Smooth muscle cell (in vitro differentiated cells): ENCODE measurements at regions not wholly inside any gene's neighbourhood (a gene's known extent, or its start where the extent isn't known, plus 50 kb on each side); places are given as distances from the start of the nearest gene placed in this dataset.

ENCODE experiments used
- DNase-seq: peaks from one replicate; lab custom pipeline; 2025; ENCODE audit not compliant: unreplicated experiment; lab: John Stamatoyannopoulos, UW
- H2AFZ ChIP-seq: fragments of 200-600 bp; sonication (generic); 2 replicates; pipeline ENCODE4 v1.6.0; 2016; ENCODE audit warnings: antibody characterized with exemption, low read depth, mild to moderate bottlenecking
- H3F3A ChIP-seq: fragments of 200-600 bp; sonication (generic); 2 replicates; pipeline ENCODE4 v1.6.0; 2017; ENCODE audit warnings: antibody characterized with exemption, low read depth
- H3K27ac ChIP-seq: fragments of 200-600 bp; sonication (generic); 2 replicates; pipeline ENCODE4 v1.5.1; 2016; ENCODE audit warnings: low read depth, mild to moderate bottlenecking
- H3K27me3 ChIP-seq: fragments of 200-600 bp; sonication (generic); 2 replicates; pipeline ENCODE4 v1.6.1; 2016; ENCODE audit warnings: low read depth, mild to moderate bottlenecking
- H3K36me3 ChIP-seq: fragments of 200-600 bp; sonication (generic); 2 replicates; pipeline ENCODE4 v1.5.1; 2016; ENCODE audit warnings: low read depth
- H3K4me1 ChIP-seq: fragments of 200-600 bp; sonication (generic); 2 replicates; pipeline ENCODE4 v1.5.1; 2016; ENCODE audit warnings: low read depth
- H3K4me2 ChIP-seq: fragments of 200-600 bp; sonication (generic); 2 replicates; pipeline ENCODE4 v1.6.0; 2016; ENCODE audit warnings: mild to moderate bottlenecking
- H3K4me3 ChIP-seq: fragments of 200-600 bp; sonication (generic); 2 replicates; pipeline ENCODE4 v1.5.1; 2016; ENCODE audit warnings: mild to moderate bottlenecking
- H3K79me2 ChIP-seq: fragments of 200-600 bp; sonication (generic); 2 replicates; pipeline ENCODE4 v1.6.0; 2016; ENCODE audit warnings: low read depth, mild to moderate bottlenecking
- H3K9ac ChIP-seq: fragments of 200-600 bp; sonication (generic); 2 replicates; pipeline ENCODE4 v1.6.0; 2016; ENCODE audit warnings: low read depth
- H3K9me3 ChIP-seq: fragments of 200-600 bp; sonication (generic); replicated peaks from 2 replicates; pipeline ENCODE4 v1.5.1; 2016; ENCODE audit warnings: low read depth
- H4K20me1 ChIP-seq: fragments of 200-600 bp; sonication (generic); 2 replicates; pipeline ENCODE4 v1.6.0; 2016; ENCODE audit warnings: low read depth
- WGBS: methylation state at CpG from one replicate; pipeline ENCODE4 v1.1.7; 2016; ENCODE audit warnings: low lambda C conversion rate; 5-methylcytosine and 5-hydroxymethylcytosine counted together
- TF ChIP-seq, protein P1 (sequence below): fragments of 200-600 bp; sonication (generic); IDR thresholded peaks from 2 replicates; pipeline ENCODE4 v1.5.1; 2017; ENCODE audit warnings: borderline replicate concordance, mild to moderate bottlenecking, antibody characterized with exemption; ENCODE audit not compliant: insufficient read depth, poor library complexity, severe bottlenecking

GRCh38 chr3:106113747-106114146, 244.9 kb upstream of the CBLB start:
- 94% methylated on average over 1 of the region's 1 CpG for WGBS
- no peaks in the 10 kb centered on the region for H3K9me3 ChIP-seq
- H3K27ac ChIP-seq: peak overlapping the region; percentile 64
- DNase-seq: no peak
- no peaks in the 10 kb centered on the region for H3K27me3 ChIP-seq
- H3K79me2 ChIP-seq: no peaks in the 10 kb centered on the region
- no peaks in the 10 kb centered on the region for H4K20me1 ChIP-seq
- peaks cover 7% of the 10 kb centered on the region for H3K4me1 ChIP-seq
- no peak overlapping the region for H2AFZ ChIP-seq
- H3K36me3 ChIP-seq: no peaks in the 10 kb centered on the region
- no peak overlapping the region for H3K9ac ChIP-seq
- TF ChIP-seq, protein P1, sequence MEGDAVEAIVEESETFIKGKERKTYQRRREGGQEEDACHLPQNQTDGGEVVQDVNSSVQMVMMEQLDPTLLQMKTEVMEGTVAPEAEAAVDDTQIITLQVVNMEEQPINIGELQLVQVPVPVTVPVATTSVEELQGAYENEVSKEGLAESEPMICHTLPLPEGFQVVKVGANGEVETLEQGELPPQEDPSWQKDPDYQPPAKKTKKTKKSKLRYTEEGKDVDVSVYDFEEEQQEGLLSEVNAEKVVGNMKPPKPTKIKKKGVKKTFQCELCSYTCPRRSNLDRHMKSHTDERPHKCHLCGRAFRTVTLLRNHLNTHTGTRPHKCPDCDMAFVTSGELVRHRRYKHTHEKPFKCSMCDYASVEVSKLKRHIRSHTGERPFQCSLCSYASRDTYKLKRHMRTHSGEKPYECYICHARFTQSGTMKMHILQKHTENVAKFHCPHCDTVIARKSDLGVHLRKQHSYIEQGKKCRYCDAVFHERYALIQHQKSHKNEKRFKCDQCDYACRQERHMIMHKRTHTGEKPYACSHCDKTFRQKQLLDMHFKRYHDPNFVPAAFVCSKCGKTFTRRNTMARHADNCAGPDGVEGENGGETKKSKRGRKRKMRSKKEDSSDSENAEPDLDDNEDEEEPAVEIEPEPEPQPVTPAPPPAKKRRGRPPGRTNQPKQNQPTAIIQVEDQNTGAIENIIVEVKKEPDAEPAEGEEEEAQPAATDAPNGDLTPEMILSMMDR: no peak
- no peak overlapping the region for H3K4me3 ChIP-seq
- H3K4me2 ChIP-seq: peak overlapping the region; percentile 30
- H3F3A ChIP-seq: no peaks in the 10 kb centered on the region

DNA sequence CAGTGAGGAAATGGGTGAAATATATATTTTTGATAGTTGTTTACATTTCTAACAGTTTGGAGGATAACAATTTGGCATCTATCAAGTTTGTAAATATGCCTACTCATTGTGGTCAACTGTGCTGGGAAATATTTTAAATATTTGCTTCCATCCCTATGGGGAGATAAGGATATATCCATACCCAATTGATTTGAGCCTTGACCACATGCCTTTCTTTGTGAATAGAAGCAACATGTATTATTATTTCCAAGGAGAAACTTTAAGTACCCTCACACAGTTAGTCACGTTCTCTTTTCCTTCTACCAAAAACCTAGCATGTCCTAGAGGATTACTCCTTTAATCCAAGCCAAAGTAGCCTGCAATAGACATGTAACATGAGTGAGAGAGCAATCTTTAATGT, 245.4 kb upstream of the CBLB start:
- no peak for DNase-seq
- Histone ChIP-seq H3F3A (no peaks in the 10 kb centered on the region), H3K79me2 (no peaks in the 10 kb centered on the region), H2AFZ (peak overlapping the region; percentile 19), H3K27me3 (no peaks in the 10 kb centered on the region), H3K4me1 (peaks cover 9% of the 10 kb centered on the region), H3K36me3 (no peaks in the 10 kb centered on the region), H4K20me1 (no peaks in the 10 kb centered on the region), H3K4me2 (peak overlapping the region; percentile 30), H3K27ac (peak overlapping the region; percentile 64), H3K4me3 (no peak overlapping the region), H3K9ac (peak overlapping the region; percentile 44), H3K9me3 (no peaks in the 10 kb centered on the region)
- TF ChIP-seq, protein P1: no peak
- WGBS: 35% methylated on average over 1 of the region's 1 CpG

DNA sequence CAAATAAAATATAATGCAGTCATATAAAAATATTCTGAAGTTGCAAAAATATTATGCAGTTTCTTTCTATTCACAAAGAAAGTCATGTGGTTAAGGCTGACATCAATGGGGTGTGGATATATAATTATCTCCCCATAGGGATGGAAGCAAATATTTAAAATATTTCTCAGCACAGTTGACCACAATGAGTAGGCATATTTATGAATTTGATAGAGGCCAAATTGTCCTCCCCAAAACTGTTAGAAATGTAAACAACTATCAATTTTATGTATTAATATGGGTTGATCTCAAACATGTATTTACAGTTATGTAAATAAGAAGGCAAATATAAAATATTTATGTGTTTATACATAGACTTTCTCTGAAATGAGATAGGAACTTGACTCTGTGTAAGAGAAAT, 246.0 kb upstream of the CBLB start:
- H3K4me1 ChIP-seq: peaks cover 15% of the 10 kb centered on the region
- no peak overlapping the region for H3K4me3 ChIP-seq
- no peak overlapping the region for H3K9ac ChIP-seq
- H3K9me3 ChIP-seq: no peaks in the 10 kb centered on the region
- no peaks in the 10 kb centered on the region for H3K27me3 ChIP-seq
- no peaks in the 10 kb centered on the region for H4K20me1 ChIP-seq
- no peaks in the 10 kb centered on the region for H3K36me3 ChIP-seq
- H2AFZ ChIP-seq: no peak overlapping the region
- H3F3A ChIP-seq: no peaks in the 10 kb centered on the region
- no peaks in the 10 kb centered on the region for H3K79me2 ChIP-seq
- TF ChIP-seq, protein P1: no peak
- no peak for DNase-seq
- peak overlapping the region; percentile 30 for H3K4me2 ChIP-seq
- H3K27ac ChIP-seq: peak overlapping the region; percentile 64

DNA sequence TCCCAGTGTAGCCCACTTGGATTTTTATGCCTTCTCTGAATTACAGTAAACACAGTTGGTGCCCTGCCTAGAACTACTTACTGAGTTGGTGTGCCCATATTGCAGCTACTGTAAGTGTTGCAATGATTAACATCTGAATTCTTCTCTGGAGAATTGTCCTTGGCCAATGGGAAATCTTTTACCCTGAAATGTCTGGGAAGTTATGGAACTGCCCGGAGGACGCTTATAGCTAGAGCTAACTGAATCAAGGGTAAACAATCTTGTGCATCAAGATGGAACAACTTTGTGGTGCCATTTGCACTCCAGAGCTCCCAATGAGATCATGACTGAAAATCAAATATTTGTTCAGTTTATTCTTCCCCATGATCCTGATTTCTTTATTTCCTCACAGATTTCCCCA, 246.7 kb upstream of the CBLB start:
- Histone ChIP-seq H3K4me1 (peaks cover 22% of the 10 kb centered on the region), H3K9me3 (no peaks in the 10 kb centered on the region), H4K20me1 (no peaks in the 10 kb centered on the region), H3K36me3 (no peaks in the 10 kb centered on the region), H3K4me3 (no peak overlapping the region), H3F3A (peaks cover 4% of the 10 kb centered on the region), H2AFZ (no peak overlapping the region), H3K79me2 (no peaks in the 10 kb centered on the region), H3K4me2 (no peak overlapping the region), H3K27me3 (no peaks in the 10 kb centered on the region), H3K9ac (no peak overlapping the region), H3K27ac (peak overlapping the region; percentile 64)
- TF ChIP-seq, protein P1: no peak
- no peak for DNase-seq
- 95% methylated on average over 2 of the region's 2 CpGs for WGBS
